Activated T-cell treated with anti-CD3 and anti-CD28 coated beads, Interleukin-2, amount 50 U/mL, for 24 hours (primary cell): ENCODE measurements at regions not wholly inside any gene's neighbourhood (a gene's known extent, or its start where the extent isn't known, plus 50 kb on each side); places are given as distances from the start of the nearest gene placed in this dataset.
"Not testable (repeated sequence)": the region's sequence is repeated elsewhere in the genome, so short reads cannot be mapped to it uniquely, and the experiment has no call there.

Experiments used
- DNase-seq: peaks from one replicate; pipeline ENCODE4 v3.0.0-alpha.2; 2020
- H3K27ac Mint-ChIP-seq: 2 replicates; pipeline ENCODE4 v1.8.0; 2020; ENCODE audit warnings: mild to moderate bottlenecking, mixed read lengths
- H3K27me3 Mint-ChIP-seq: 2 replicates; pipeline ENCODE4 v1.8.0; 2020; ENCODE audit warnings: mixed read lengths
- H3K36me3 Mint-ChIP-seq: 2 replicates; pipeline ENCODE4 v1.8.0; 2020; ENCODE audit warnings: low read depth, mixed read lengths
- H3K4me1 Mint-ChIP-seq: 2 replicates; pipeline ENCODE4 v1.8.0; 2020; ENCODE audit warnings: low read depth, mixed read lengths
- H3K4me3 Mint-ChIP-seq: 2 replicates; pipeline ENCODE4 v1.8.0; 2020; ENCODE audit warnings: mild to moderate bottlenecking, moderate library complexity, mixed read lengths
- H3K9me3 Mint-ChIP-seq: 2 replicates; pipeline ENCODE4 v1.8.0; 2020; ENCODE audit warnings: mixed read lengths

- Mint-ChIP-seq H3K36me3 (no peaks in the 10 kb centered on the region), H3K9me3 (no peaks in the 10 kb centered on the region), H3K27me3 (no peaks in the 10 kb centered on the region), H3K27ac (no peak overlapping the region), H3K4me1 (no peaks in the 10 kb centered on the region), H3K4me3 (no peak overlapping the region)
- DNase-seq, result no peak
Observed at GRCh38 chr13:86909318-86909717, 761.9 kb upstream of the SLITRK5 start.

- no peak for DNase-seq
- Mint-ChIP-seq H3K4me3 (no peak overlapping the region), H3K36me3 (no peaks in the 10 kb centered on the region), H3K4me1 (no peaks in the 10 kb centered on the region), H3K27me3 (no peaks in the 10 kb centered on the region), H3K9me3 (no peaks in the 10 kb centered on the region), H3K27ac (no peak overlapping the region)
Observed at GRCh38 chr13:86914757-86915156, 756.4 kb upstream of the SLITRK5 start.

GRCh38 chr13:86917438-86917837 is 753.7 kb upstream of the SLITRK5 start:
- H3K27me3 Mint-ChIP-seq, H3K4me3 Mint-ChIP-seq, DNase-seq, H3K9me3 Mint-ChIP-seq, H3K4me1 Mint-ChIP-seq, H3K27ac Mint-ChIP-seq, H3K36me3 Mint-ChIP-seq: not testable (repeated sequence)

- no peaks in the 10 kb centered on the region for H3K27me3 Mint-ChIP-seq
- no peaks in the 10 kb centered on the region for H3K9me3 Mint-ChIP-seq
- no peak for DNase-seq
- H3K4me1 Mint-ChIP-seq, result no peaks in the 10 kb centered on the region
- no peak overlapping the region for H3K4me3 Mint-ChIP-seq
- no peak overlapping the region for H3K27ac Mint-ChIP-seq
- no peaks in the 10 kb centered on the region for H3K36me3 Mint-ChIP-seq
Observed at GRCh38 chr13:86918682-86919081, 752.5 kb upstream of the SLITRK5 start.

GRCh38 chr13:86920961-86921360 is 750.2 kb upstream of the SLITRK5 start:
- no peaks in the 10 kb centered on the region for H3K9me3 Mint-ChIP-seq

GRCh38 chr13:86922936-86923335 is 748.2 kb upstream of the SLITRK5 start:
- H3K4me1 Mint-ChIP-seq, result no peaks in the 10 kb centered on the region
- no peaks in the 10 kb centered on the region for H3K27me3 Mint-ChIP-seq
- no peak overlapping the region for H3K4me3 Mint-ChIP-seq
- no peaks in the 10 kb centered on the region for H3K36me3 Mint-ChIP-seq
- H3K27ac Mint-ChIP-seq, result no peak overlapping the region
- no peaks in the 10 kb centered on the region for H3K9me3 Mint-ChIP-seq
- DNase-seq, result no peak

More at GRCh38 chr13:86920961-86921360, 750.2 kb upstream of the SLITRK5 start:
- H3K27me3 Mint-ChIP-seq, result no peaks in the 10 kb centered on the region
- DNase-seq, result no peak
- H3K27ac Mint-ChIP-seq, result no peak overlapping the region
- H3K4me3 Mint-ChIP-seq, result no peak overlapping the region
- H3K4me1 Mint-ChIP-seq, result no peaks in the 10 kb centered on the region
- H3K36me3 Mint-ChIP-seq, result no peaks in the 10 kb centered on the region

GRCh38 chr13:86926916-86927315 is 744.3 kb upstream of the SLITRK5 start:
- H3K4me1 Mint-ChIP-seq, DNase-seq, H3K4me3 Mint-ChIP-seq, H3K9me3 Mint-ChIP-seq, H3K27ac Mint-ChIP-seq, H3K36me3 Mint-ChIP-seq, H3K27me3 Mint-ChIP-seq: not testable (repeated sequence)

- Mint-ChIP-seq H3K4me3 (no peak overlapping the region), H3K27ac (no peak overlapping the region), H3K4me1 (no peaks in the 10 kb centered on the region), H3K36me3 (no peaks in the 10 kb centered on the region), H3K27me3 (no peaks in the 10 kb centered on the region), H3K9me3 (no peaks in the 10 kb centered on the region)
- DNase-seq, result no peak
Observed at GRCh38 chr13:86932776-86933334, 738.3 kb upstream of the SLITRK5 start.

- Mint-ChIP-seq H3K9me3 (no peaks in the 10 kb centered on the region), H3K27me3 (no peaks in the 10 kb centered on the region), H3K36me3 (no peaks in the 10 kb centered on the region), H3K4me3 (no peak overlapping the region), H3K27ac (no peak overlapping the region), H3K4me1 (no peaks in the 10 kb centered on the region)
- DNase-seq, result no peak
Observed at GRCh38 chr13:86933676-86934075, 737.5 kb upstream of the SLITRK5 start.

- H3K27ac Mint-ChIP-seq, result no peak overlapping the region
- no peak overlapping the region for H3K4me3 Mint-ChIP-seq
- no peaks in the 10 kb centered on the region for H3K27me3 Mint-ChIP-seq
- H3K36me3 Mint-ChIP-seq, result no peaks in the 10 kb centered on the region
- H3K4me1 Mint-ChIP-seq, result no peaks in the 10 kb centered on the region
- DNase-seq, result no peak
- H3K9me3 Mint-ChIP-seq, result peaks cover 4% of the 10 kb centered on the region
Observed at GRCh38 chr13:86937316-86937715, 733.9 kb upstream of the SLITRK5 start.

GRCh38 chr13:86945584-86945983 is 725.6 kb upstream of the SLITRK5 start:
- Mint-ChIP-seq H3K27me3 (no peaks in the 10 kb centered on the region), H3K4me3 (no peak overlapping the region), H3K9me3 (peaks cover 2% of the 10 kb centered on the region), H3K4me1 (no peaks in the 10 kb centered on the region), H3K27ac (no peak overlapping the region), H3K36me3 (no peaks in the 10 kb centered on the region)
- no peak for DNase-seq

- DNase-seq, result no peak
- Mint-ChIP-seq H3K27ac (no peak overlapping the region), H3K4me3 (no peak overlapping the region), H3K4me1 (no peaks in the 10 kb centered on the region), H3K9me3 (no peaks in the 10 kb centered on the region), H3K36me3 (no peaks in the 10 kb centered on the region), H3K27me3 (no peaks in the 10 kb centered on the region)
Observed at GRCh38 chr13:86946734-86947133, 724.4 kb upstream of the SLITRK5 start.

- H3K4me3 Mint-ChIP-seq, result no peak overlapping the region
Observed at GRCh38 chr13:86954341-86954740, 716.8 kb upstream of the SLITRK5 start.

GRCh38 chr13:86960876-86961275 is 710.3 kb upstream of the SLITRK5 start:
- Mint-ChIP-seq H3K4me3 (no peak overlapping the region), H3K36me3 (no peaks in the 10 kb centered on the region), H3K27ac (no peak overlapping the region), H3K4me1 (no peaks in the 10 kb centered on the region), H3K27me3 (no peaks in the 10 kb centered on the region), H3K9me3 (peaks cover 16% of the 10 kb centered on the region)
- no peak for DNase-seq

More at GRCh38 chr13:86954341-86954740, 716.8 kb upstream of the SLITRK5 start:
- no peak overlapping the region for H3K27ac Mint-ChIP-seq
- H3K9me3 Mint-ChIP-seq, result peaks cover 16% of the 10 kb centered on the region
- no peaks in the 10 kb centered on the region for H3K36me3 Mint-ChIP-seq
- no peak for DNase-seq
- H3K4me1 Mint-ChIP-seq, result no peaks in the 10 kb centered on the region
- H3K27me3 Mint-ChIP-seq, result no peaks in the 10 kb centered on the region

GRCh38 chr13:86974251-86974994 is 696.7 kb upstream of the SLITRK5 start:
- no peak overlapping the region for H3K27ac Mint-ChIP-seq
- DNase-seq, result no peak
- H3K4me3 Mint-ChIP-seq, result no peak overlapping the region
- no peaks in the 10 kb centered on the region for H3K27me3 Mint-ChIP-seq
- H3K9me3 Mint-ChIP-seq, result no peaks in the 10 kb centered on the region
- H3K4me1 Mint-ChIP-seq, result no peaks in the 10 kb centered on the region
- H3K36me3 Mint-ChIP-seq, result no peaks in the 10 kb centered on the region

- Mint-ChIP-seq H3K4me3 (no peak overlapping the region), H3K36me3 (no peaks in the 10 kb centered on the region), H3K27ac (no peak overlapping the region), H3K27me3 (no peaks in the 10 kb centered on the region), H3K9me3 (no peaks in the 10 kb centered on the region), H3K4me1 (no peaks in the 10 kb centered on the region)
- DNase-seq, result no peak
Observed at GRCh38 chr13:86974995-86975328, 696.2 kb upstream of the SLITRK5 start.
